Gastroesophageal sphincter (tissue), 3 donors: ENCODE measurements at regions not wholly inside any gene's neighbourhood (a gene's known extent, or its start where the extent isn't known, plus 50 kb on each side); places are given as distances from the start of the nearest gene placed in this dataset.

Experiments used
- CTCF ChIP-seq, 4 experiments: fragments of 200-600 bp in 2 of 4; fragments of 450-650 bp in 2 of 4; sonication (generic) in 1 of 4; IDR thresholded peaks; one replicate each; pipeline ENCODE4 v1.5.1; 2017 to 2019; ENCODE audit warnings: antibody characterized with exemption in 4 of 4, mild to moderate bottlenecking in 2 of 4, moderate library complexity in 2 of 4
- EP300 ChIP-seq: sonication (generic); formaldehyde crosslinking; IDR thresholded peaks from one replicate; pipeline ENCODE4 v1.6.1; 2017; ENCODE audit warnings: antibody characterized with exemption, mild to moderate bottlenecking
- POLR2A ChIP-seq, 2 donors: fragments of 450-650 bp; IDR thresholded peaks; one replicate each; pipeline ENCODE4 v1.6.1; 2017; ENCODE audit warnings: antibody characterized with exemption in 2 of 2, mild to moderate bottlenecking in 2 of 2, moderate library complexity in 1 of 2
- POLR2AphosphoS5 ChIP-seq: sonication (generic); formaldehyde crosslinking; IDR thresholded peaks from one replicate; pipeline ENCODE4 v1.6.1; 2017; ENCODE audit warnings: antibody characterized with exemption

GRCh38 chr10:23675585-23675984 lies 236.7 kb downstream of the OTUD1 start:
- TF ChIP-seq CTCF (IDR thresholded peaks at IDR 0.05) (no peak), POLR2A (IDR thresholded peaks at IDR 0.05) (no peak), POLR2AphosphoS5 (no peak), EP300 (no peak)
